ENCODE measurements at regions not wholly inside any gene's neighbourhood (a gene's known extent, or its start where the extent isn't known, plus 50 kb on each side); places are given as distances from the start of the nearest gene placed in this dataset.

DNA sequence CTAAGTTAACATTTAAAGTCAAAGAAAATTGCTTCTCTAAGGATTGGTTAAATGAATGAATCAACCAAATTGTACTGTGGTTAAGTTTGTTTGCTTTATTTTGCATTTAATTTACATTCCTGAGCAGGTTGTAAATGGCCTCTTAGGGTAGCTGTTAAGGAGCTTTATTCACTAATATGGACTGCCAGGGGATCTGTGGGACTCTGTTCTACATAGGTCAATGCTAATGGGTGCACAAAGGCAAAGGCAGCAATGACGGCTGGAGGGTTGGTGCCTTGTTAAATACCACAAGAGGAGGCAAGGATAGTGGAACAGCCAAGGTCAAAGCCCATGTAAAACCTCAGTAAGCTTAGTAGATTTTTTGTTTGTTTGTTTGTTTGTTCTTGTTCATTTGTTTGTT, 89.3 kb upstream of the P2RY1 start:
- Histone ChIP-seq H3K27ac (ENCODE audit: control insufficient read depth, insufficient read depth, low read length) (no peak overlapping the region), H3K4me1 (ENCODE audit: control insufficient read depth, extremely low read depth, insufficient read depth, low read length) (no peaks in the 10 kb centered on the region), H3K27me3 (ENCODE audit: control insufficient read depth, extremely low read depth, insufficient read depth, low read length) (no peaks in the 10 kb centered on the region), H2AFZ (ENCODE audit: control insufficient read depth, low read length) (no peak overlapping the region), H3K9me1 (ENCODE audit: control insufficient read depth, extremely low read depth, insufficient read depth, low read length) (no peaks in the 10 kb centered on the region), H3K9ac (ENCODE audit: control insufficient read depth, extremely low read depth, insufficient read depth, low read length) (no peak overlapping the region), H4K20me1 (ENCODE audit: control insufficient read depth, extremely low read depth, insufficient read depth, low read length) (no peaks in the 10 kb centered on the region), H3K4me2 (ENCODE audit: control insufficient read depth, extremely low read depth, insufficient read depth, low read depth, low read length) (no peak overlapping the region), H3K9me3 (ENCODE audit: control insufficient read depth, low read depth, low read length) (no peaks in the 10 kb centered on the region), H3K36me3 (ENCODE audit: control insufficient read depth in 2 of 2, extremely low read depth in 1 of 2, insufficient read depth in 2 of 2, low read length in 2 of 2) (no peaks in the 10 kb centered on the region), H3K79me2 (ENCODE audit: control insufficient read depth, insufficient read depth, low read length) (no peaks in the 10 kb centered on the region), H3K4me3 (ENCODE audit: control insufficient read depth in 2 of 3, extremely low read depth in 1 of 3, insufficient read depth in 2 of 3, low read depth in 1 of 3, low read length in 3 of 3) (no peak overlapping the region)
- dilution Hi-C loops (cut with MboI; ENCODE audit: extremely low pct_ligation_motif_present, low sequenced_read_pairs), result no loop called here
- FAIRE-seq (no peak), DNase-seq (ENCODE audit: low read depth, low spot score) (no peak)
- TF ChIP-seq, protein P1, sequence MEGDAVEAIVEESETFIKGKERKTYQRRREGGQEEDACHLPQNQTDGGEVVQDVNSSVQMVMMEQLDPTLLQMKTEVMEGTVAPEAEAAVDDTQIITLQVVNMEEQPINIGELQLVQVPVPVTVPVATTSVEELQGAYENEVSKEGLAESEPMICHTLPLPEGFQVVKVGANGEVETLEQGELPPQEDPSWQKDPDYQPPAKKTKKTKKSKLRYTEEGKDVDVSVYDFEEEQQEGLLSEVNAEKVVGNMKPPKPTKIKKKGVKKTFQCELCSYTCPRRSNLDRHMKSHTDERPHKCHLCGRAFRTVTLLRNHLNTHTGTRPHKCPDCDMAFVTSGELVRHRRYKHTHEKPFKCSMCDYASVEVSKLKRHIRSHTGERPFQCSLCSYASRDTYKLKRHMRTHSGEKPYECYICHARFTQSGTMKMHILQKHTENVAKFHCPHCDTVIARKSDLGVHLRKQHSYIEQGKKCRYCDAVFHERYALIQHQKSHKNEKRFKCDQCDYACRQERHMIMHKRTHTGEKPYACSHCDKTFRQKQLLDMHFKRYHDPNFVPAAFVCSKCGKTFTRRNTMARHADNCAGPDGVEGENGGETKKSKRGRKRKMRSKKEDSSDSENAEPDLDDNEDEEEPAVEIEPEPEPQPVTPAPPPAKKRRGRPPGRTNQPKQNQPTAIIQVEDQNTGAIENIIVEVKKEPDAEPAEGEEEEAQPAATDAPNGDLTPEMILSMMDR (optimal IDR thresholded peaks at IDR 0.05 in 1 of 3, IDR thresholded peaks at IDR 0.05 in 1 of 3, conservative IDR thresholded peaks at IDR 0.05 in 1 of 3; ENCODE audit: extremely low read depth in 1 of 3, insufficient read depth in 2 of 3, low read length in 3 of 3), result no peak
- no peak for TF ChIP-seq EZH2 (IDR thresholded peaks at IDR 0.05; ENCODE audit: low read length)

DNA sequence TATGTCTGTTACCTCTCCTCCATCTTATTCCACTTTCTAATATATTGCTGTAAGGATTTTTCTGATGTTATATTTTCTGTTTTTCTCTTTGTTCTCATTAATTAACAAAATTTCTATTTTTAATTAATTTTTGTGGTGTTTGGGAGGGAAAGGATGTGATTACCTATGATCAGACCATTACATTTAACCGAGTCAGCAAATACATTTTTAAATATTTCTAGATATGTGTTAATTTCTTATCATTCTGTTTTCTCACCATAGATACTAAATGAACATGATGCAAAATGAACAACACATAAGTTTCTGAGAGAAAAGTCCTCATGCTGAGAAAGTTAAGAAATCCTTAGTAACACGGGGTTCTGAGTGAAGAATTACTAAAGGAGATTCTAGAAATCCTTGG, 80.6 kb upstream of the P2RY1 start:
- no peaks in the 10 kb centered on the region for H3K9me3 ChIP-seq (ENCODE audit: control insufficient read depth, low read depth, low read length)
- dilution Hi-C loops (cut with MboI; ENCODE audit: extremely low pct_ligation_motif_present, low sequenced_read_pairs), result no loop called here
- TF ChIP-seq EZH2 (IDR thresholded peaks at IDR 0.05; ENCODE audit: low read length), result no peak
- TF ChIP-seq, protein P1 (optimal IDR thresholded peaks at IDR 0.05 in 1 of 3, IDR thresholded peaks at IDR 0.05 in 1 of 3, conservative IDR thresholded peaks at IDR 0.05 in 1 of 3; ENCODE audit: extremely low read depth in 1 of 3, insufficient read depth in 2 of 3, low read length in 3 of 3), result no peak
- H4K20me1 ChIP-seq (ENCODE audit: control insufficient read depth, extremely low read depth, insufficient read depth, low read length), result no peaks in the 10 kb centered on the region
- H3K9ac ChIP-seq (ENCODE audit: control insufficient read depth, extremely low read depth, insufficient read depth, low read length), result no peak overlapping the region
- no peaks in the 10 kb centered on the region for H3K9me1 ChIP-seq (ENCODE audit: control insufficient read depth, extremely low read depth, insufficient read depth, low read length)
- no peak overlapping the region for H3K27ac ChIP-seq (ENCODE audit: control insufficient read depth, insufficient read depth, low read length)
- FAIRE-seq (no peak), DNase-seq (ENCODE audit: low read depth, low spot score) (no peak)
- no peak overlapping the region for H3K4me2 ChIP-seq (ENCODE audit: control insufficient read depth, extremely low read depth, insufficient read depth, low read depth, low read length)
- no peak overlapping the region for H2AFZ ChIP-seq (ENCODE audit: control insufficient read depth, low read length)
- H3K36me3 ChIP-seq (ENCODE audit: control insufficient read depth in 2 of 2, extremely low read depth in 1 of 2, insufficient read depth in 2 of 2, low read length in 2 of 2), result no peaks in the 10 kb centered on the region
- H3K4me1 ChIP-seq (ENCODE audit: control insufficient read depth, extremely low read depth, insufficient read depth, low read length), result no peaks in the 10 kb centered on the region
- no peaks in the 10 kb centered on the region for H3K27me3 ChIP-seq (ENCODE audit: control insufficient read depth, extremely low read depth, insufficient read depth, low read length)
- no peak overlapping the region for H3K4me3 ChIP-seq (ENCODE audit: control insufficient read depth in 2 of 3, extremely low read depth in 1 of 3, insufficient read depth in 2 of 3, low read depth in 1 of 3, low read length in 3 of 3)
- no peaks in the 10 kb centered on the region for H3K79me2 ChIP-seq (ENCODE audit: control insufficient read depth, insufficient read depth, low read length)

All from keratinocyte (primary cell).